HEK293T (cell line): ENCODE measurements at regions not wholly inside any gene's neighbourhood (a gene's known extent, or its start where the extent isn't known, plus 50 kb on each side); places are given as distances from the start of the nearest gene placed in this dataset.
"Not testable (repeated sequence)": the region's sequence is repeated elsewhere in the genome, so short reads cannot be mapped to it uniquely, and the experiment has no call there.

Experiments used
- CTCF ChIA-PET: fragments of 350-600 bp; formaldehyde crosslinking; extraction: SDS; loops from one replicate; lab custom pipeline; 2021; ENCODE audit warnings: antibody characterized with exemption, inconsistent platforms; lab: Yijun Ruan, JAX
- POLR2A ChIA-PET: fragments of 350-600 bp; formaldehyde crosslinking; extraction: SDS; loops from one replicate; lab custom pipeline; 2020; ENCODE audit warnings: antibody characterized with exemption, inconsistent platforms; lab: Yijun Ruan, JAX
- DNase-seq: peaks from one replicate; pipeline ENCODE4 v3.0.0; 2012; ENCODE audit warnings: mixed read lengths; ENCODE audit errors: extremely low spot score
- ARNT ChIP-seq: fragments of 450-650 bp; IDR thresholded peaks from 2 replicates; pipeline ENCODE4 v1.6.1; 2017; ENCODE audit warnings: mild to moderate bottlenecking
- BHLHE40 ChIP-seq: fragments of 450-650 bp; IDR thresholded peaks from 2 replicates; pipeline ENCODE4 v1.6.1; 2016; ENCODE audit warnings: mild to moderate bottlenecking, moderate library complexity, borderline replicate concordance
- CTBP1 ChIP-seq: fragments of 450-650 bp; IDR thresholded peaks from 2 replicates; pipeline ENCODE4 v1.6.1; 2016; ENCODE audit warnings: borderline replicate concordance
- ELF4 ChIP-seq: fragments of 450-650 bp; IDR thresholded peaks from 2 replicates; pipeline ENCODE4 v1.6.1; 2017; ENCODE audit warnings: antibody characterized with exemption
- FOXA1 ChIP-seq: fragments of 450-650 bp; IDR thresholded peaks from 2 replicates; pipeline ENCODE4 v1.6.1; 2016; ENCODE audit warnings: mild to moderate bottlenecking
- FOXK2 ChIP-seq: fragments of 450-650 bp; IDR thresholded peaks from 2 replicates; pipeline ENCODE4 v1.6.1; 2016; ENCODE audit warnings: mild to moderate bottlenecking
- FOXM1 ChIP-seq: fragments of 450-650 bp; IDR thresholded peaks from 2 replicates; pipeline ENCODE4 v1.6.1; 2017; ENCODE audit warnings: mild to moderate bottlenecking, borderline replicate concordance
- HDGF ChIP-seq: fragments of 450-650 bp; IDR thresholded peaks from 2 replicates; pipeline ENCODE4 v1.6.1; 2017; ENCODE audit warnings: antibody characterized with exemption, borderline replicate concordance
- L3MBTL2 ChIP-seq: fragments of 450-650 bp; conservative IDR thresholded peaks from 2 replicates; pipeline ENCODE4 v1.6.1; 2016; ENCODE audit warnings: mild to moderate bottlenecking
- LEF1 ChIP-seq: fragments of 450-650 bp; IDR thresholded peaks from 2 replicates; pipeline ENCODE4 v1.6.1; 2017; ENCODE audit warnings: mild to moderate bottlenecking, borderline replicate concordance
- NFRKB ChIP-seq: fragments of 450-650 bp; IDR thresholded peaks from 2 replicates; pipeline ENCODE4 v1.6.1; 2016; ENCODE audit warnings: mild to moderate bottlenecking, moderate library complexity
- SP1 ChIP-seq: fragments of 450-650 bp; IDR thresholded peaks from 2 replicates; pipeline ENCODE4 v1.6.1; 2017
- SUZ12 ChIP-seq: fragments of 450-650 bp; IDR thresholded peaks from 2 replicates; pipeline ENCODE4 v1.6.1; 2016; ENCODE audit warnings: mild to moderate bottlenecking
- TARDBP ChIP-seq: fragments of 450-650 bp; IDR thresholded peaks from 2 replicates; pipeline ENCODE4 v1.6.1; 2016
- ZNF384 ChIP-seq: fragments of 450-650 bp; IDR thresholded peaks from 2 replicates; pipeline ENCODE4 v1.6.1; 2016
- TF ChIP-seq, protein P1 (sequence below): fragments of 450-650 bp; IDR thresholded peaks from 2 replicates; pipeline ENCODE4 v1.6.1; 2016

DNA sequence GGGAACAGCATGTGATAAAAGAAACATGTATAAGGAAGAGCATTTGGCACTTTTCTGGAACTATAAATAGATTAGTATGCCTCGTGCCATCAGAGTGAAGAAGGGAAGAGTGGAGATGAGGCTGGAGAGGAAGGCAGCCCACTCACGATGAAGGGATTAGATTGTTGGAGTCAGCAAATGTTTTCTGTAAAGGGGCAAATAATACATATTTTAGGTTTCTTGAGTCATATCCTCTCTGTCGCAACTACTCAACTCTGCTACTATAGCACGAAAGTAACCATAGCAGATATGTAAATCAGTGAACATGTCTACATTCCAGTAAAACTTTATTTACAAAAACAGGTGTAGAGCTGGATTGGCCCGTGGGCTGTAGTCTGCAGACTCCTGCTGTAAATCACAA is 147.8 kb downstream of the TENT5C start:
- CTCF ChIA-PET = interaction anchor here (0.6 to 4.8 kb wide), 22 partner anchors 10 to 630 kb away, joined by 3 to 43 read pairs (median 4); no protein-coding TSS in a partner anchor

DNA sequence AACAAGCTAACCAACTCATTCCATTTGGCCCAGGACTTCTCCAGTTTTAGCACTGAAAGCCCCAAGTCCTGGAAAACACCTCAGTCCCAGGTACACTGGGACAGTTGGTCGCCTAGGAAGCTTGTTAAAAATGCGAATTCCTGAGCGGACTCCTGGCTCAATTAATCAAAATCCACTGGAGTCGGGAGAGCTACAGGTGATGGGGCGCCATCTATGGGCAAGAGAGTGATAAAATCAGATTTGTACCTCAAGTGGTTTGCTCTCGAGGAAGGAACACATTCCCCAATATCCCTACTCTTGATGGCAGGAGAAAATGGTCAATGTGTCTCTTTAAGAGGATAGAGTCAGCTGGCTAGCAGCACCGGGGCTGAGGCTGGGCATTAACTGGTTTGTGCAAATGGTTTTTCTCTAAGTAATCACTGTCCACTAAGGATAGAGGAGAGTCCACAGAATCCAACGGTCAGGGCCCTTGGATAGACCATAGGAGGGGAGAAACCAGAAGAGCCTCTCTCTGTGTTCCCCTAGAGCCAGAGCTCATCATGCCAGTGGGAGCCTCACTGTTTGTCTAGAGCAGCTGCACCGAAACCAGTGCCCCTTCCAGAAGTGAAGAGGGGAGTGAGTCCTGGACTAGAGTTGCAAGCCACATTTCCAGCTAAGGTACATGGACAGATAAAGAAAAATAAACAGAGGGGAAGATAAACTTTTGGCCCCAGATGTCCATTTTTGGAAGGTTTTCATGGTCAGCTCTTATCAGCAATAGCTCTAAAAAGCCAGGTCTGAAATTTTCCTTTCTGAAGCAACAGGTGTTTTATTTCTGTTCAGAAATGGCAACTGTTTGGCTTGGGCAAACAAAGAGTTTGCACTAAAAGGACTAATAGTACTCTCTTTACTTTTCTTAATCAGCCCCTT is 148.5 kb downstream of the TENT5C start:
- ChIA-PET POLR2A (no interaction called here), CTCF (interaction anchor here (0.5 to 4.8 kb wide), 26 partner anchors 10 to 1606 kb away, joined by 3 to 43 read pairs (median 4); no protein-coding TSS in a partner anchor)
- no peak for TF ChIP-seq ARNT
- TF ChIP-seq, protein P1, sequence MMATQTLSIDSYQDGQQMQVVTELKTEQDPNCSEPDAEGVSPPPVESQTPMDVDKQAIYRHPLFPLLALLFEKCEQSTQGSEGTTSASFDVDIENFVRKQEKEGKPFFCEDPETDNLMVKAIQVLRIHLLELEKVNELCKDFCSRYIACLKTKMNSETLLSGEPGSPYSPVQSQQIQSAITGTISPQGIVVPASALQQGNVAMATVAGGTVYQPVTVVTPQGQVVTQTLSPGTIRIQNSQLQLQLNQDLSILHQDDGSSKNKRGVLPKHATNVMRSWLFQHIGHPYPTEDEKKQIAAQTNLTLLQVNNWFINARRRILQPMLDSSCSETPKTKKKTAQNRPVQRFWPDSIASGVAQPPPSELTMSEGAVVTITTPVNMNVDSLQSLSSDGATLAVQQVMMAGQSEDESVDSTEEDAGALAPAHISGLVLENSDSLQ = peak; percentile 84
- peak; percentile 78 for DNase-seq

More for the DNA sequence above, 147.8 kb downstream of the TENT5C start:
- TF ChIP-seq SP1 = no peak
- POLR2A ChIA-PET = no interaction called here
- no peak for DNase-seq

DNA sequence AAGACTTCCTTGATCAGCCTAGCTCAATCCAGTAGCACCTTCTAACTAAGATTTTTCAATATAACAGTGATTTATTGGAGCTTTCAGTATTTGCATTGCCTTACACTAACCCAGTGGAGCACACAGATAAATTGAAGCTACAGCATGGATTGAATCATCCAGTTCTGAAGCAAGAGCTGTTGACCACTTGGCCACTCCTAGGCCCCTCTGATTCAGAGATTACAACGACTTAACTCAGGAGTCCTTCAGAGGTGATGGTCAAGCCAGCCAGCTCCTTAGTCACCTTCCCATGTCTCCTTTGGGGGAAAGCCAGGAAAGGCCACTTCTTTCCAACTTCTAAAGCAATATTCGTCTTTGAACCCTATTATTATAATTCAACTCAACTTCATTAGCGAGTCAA is 151.8 kb downstream of the TENT5C start:
- DNase-seq = no peak
- ChIA-PET POLR2A (interaction anchor here (1.1 kb wide), 1 partner anchor 145 kb away, joined by 3 read pairs; no protein-coding TSS in a partner anchor), CTCF (interaction anchor here (0.7 to 3.8 kb wide), 10 partner anchors 10 to 223 kb away, joined by 3 to 40 read pairs (median 4); no protein-coding TSS in a partner anchor)
- TF ChIP-seq ARNT (no peak), LEF1 (no peak), BHLHE40 (no peak)

DNA sequence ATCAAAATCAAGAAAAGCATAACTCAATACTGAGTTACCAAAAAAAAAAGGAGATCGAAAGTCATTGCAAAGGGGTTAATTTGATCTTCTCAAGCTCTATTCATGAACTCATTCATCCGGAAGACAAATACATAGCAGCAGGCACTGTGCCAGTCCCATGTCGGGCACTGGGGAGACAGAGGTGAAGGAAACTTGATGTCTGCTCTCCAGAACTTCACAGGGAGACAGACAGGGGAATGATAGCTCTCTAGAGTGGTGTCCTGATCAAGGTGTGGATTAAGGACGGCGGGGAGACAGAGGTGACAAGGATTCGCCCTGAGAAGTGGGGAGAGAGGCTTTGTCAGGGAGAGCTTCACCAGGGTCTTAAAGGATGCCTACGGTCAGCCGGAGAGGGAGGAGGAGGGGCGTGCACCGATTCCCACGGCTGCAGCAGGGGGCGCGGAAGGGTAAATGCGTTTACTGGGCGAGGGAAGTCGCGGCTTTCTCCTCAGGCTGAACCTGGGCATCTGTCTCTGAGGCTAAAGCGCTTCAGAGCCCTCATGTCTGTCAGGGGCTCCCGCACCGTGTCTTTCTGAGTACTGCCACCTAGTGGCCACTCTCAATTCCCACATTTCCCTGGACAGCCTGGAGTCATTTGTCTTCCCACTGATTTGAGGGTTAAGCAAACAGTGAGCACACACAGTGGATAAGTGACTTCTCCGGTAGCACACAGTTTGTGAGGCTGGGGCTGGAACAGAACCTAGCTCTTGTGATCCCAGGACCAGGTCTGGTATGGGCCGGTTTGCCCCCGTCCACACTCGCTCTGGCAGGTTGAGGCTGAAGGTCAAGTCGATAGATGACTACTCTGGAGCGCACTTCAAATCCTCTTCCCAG is 152.8 kb downstream of the TENT5C start:
- DNase-seq = peak; percentile 88
- POLR2A ChIA-PET = interaction anchor here (1.1 kb wide), 1 partner anchor 146 kb away, joined by 3 read pairs; no protein-coding TSS in a partner anchor

DNA sequence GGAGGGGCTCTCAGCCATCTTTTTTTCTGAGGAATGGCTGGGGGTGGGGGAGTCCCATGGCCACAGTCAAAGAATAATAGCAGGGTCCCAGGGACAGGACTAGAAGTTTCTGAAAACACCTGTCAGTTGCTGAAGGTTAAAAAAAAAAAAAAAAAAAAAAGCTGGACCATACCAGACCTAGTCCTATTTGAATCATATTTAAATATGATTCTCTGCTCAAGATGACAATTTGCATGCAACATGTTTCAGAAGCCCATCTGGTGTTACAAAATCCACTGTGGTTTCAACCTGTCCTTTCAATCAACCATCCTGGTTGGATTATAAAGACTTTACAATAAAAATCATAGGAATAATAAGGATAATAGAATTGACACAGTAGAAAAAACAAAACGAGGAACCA is 153.7 kb downstream of the TENT5C start:
- POLR2A ChIA-PET = no interaction called here
- no peak for DNase-seq
- CTCF ChIA-PET = interaction anchor here (0.8 to 3.8 kb wide), 3 partner anchors 65 to 224 kb away, joined by 3 to 40 read pairs (median 3); no protein-coding TSS in a partner anchor
- TF ChIP-seq HDGF = no peak
- TF ChIP-seq FOXM1 = no peak
- TF ChIP-seq ELF4 = no peak
- no peak for TF ChIP-seq FOXA1

More for the DNA sequence above, 152.8 kb downstream of the TENT5C start:
- CTCF ChIA-PET = interaction anchor here (0.7 to 3.8 kb wide), 13 partner anchors 11 to 253 kb away, joined by 3 to 40 read pairs (median 3); no protein-coding TSS in a partner anchor
- TF ChIP-seq L3MBTL2 (peak; percentile 47; the same call in 1 of the 2 replicates), CTBP1 (peak; percentile 18; the same call in 1 of the 2 replicates), ARNT (no peak)
- TF ChIP-seq, protein P1 = peak; percentile 90

DNA sequence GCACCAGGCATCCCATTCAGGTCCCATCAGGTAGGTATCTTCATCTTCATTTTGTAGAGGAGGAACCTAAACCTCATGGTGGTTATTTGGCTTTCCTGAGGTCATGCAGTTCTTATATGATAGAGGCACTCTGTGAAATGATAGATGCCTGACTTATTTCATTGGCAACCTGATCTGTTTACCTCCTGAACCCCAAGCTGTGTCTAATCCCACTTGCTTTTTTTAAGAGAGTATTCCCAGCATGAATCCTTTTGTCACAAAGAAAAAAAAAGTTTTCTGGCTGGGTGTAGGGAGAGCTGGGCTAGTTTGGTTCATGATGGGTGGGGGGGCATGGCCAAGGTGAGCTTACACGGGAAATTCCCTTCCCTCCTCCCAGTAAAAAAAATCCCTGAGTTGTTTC is 154.2 kb downstream of the TENT5C start:
- CTCF ChIA-PET = interaction anchor here (1.1 to 3.8 kb wide), 2 partner anchors 65 to 225 kb away, joined by 3 to 40 read pairs; no protein-coding TSS in a partner anchor
- no peak for DNase-seq
- POLR2A ChIA-PET = no interaction called here

DNA sequence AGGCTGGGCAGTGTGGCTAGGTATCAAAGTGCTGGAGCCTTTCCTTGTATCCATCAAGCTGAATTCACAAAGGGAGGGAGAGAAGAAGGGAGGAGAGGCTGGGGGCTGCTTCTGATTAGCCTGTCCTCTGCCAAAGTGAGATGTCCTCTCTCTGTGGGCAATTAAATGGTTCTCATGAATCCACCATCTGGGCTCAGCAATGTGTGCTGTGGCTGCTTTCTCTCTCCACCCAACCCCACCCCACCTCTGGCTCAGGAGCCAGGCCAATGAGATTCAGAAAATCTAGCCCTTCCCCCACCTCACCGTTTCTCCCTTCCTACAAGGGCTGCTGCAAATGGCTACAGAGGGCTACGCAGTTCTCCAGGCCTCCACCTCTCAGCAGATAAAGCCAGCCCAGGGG is 154.6 kb downstream of the TENT5C start:
- ChIA-PET POLR2A (no interaction called here), CTCF (interaction anchor here (3.8 kb wide), 1 partner anchor 225 kb away, joined by 40 read pairs; no protein-coding TSS in a partner anchor)
- no peak for DNase-seq
- no peak for TF ChIP-seq ZNF384
- TF ChIP-seq HDGF = no peak
- no peak for TF ChIP-seq NFRKB
- no peak for TF ChIP-seq LEF1
- no peak for TF ChIP-seq ARNT
- no peak for TF ChIP-seq SUZ12
- no peak for TF ChIP-seq BHLHE40
- TF ChIP-seq L3MBTL2 = no peak
- no peak for TF ChIP-seq CTBP1
- TF ChIP-seq FOXA1 = no peak
- no peak for TF ChIP-seq ELF4
- no peak for TF ChIP-seq FOXK2
- no peak for TF ChIP-seq FOXM1
- no peak for TF ChIP-seq TARDBP
- TF ChIP-seq SP1 = no peak
- TF ChIP-seq, protein P1 = no peak

More for the DNA sequence above, 154.2 kb downstream of the TENT5C start:
- peak; percentile 79 for TF ChIP-seq ZNF384
- no peak for TF ChIP-seq LEF1
- TF ChIP-seq TARDBP = no peak
- no peak for TF ChIP-seq L3MBTL2
- TF ChIP-seq HDGF = no peak
- TF ChIP-seq CTBP1 = peak; percentile 52; the same call in 1 of the 2 replicates
- TF ChIP-seq, protein P1 = peak; percentile 54
- no peak for TF ChIP-seq FOXA1

DNA sequence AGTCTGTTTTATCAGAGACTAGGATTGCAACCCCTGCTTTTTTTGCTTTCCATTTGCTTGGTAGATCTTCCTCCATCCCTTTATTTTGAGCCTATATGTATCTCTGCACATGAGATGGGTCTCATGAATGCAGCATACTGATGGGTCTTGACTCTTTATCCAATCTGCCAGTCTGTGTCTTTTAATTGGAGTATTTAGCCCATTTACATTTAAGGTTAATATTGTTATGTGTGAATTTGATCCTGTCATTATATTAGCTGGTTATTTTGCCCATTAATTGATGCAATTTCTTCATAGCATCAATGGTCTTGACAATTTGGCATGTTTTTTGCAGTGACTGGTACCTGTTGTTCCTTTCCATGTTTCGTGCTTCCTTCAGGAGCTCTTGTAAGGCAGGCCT is 161.7 kb downstream of the GDAP2 start:
- DNase-seq, POLR2A ChIA-PET, CTCF ChIA-PET: not testable (repeated sequence)
